ENCODE measurements at regions not wholly inside any gene's neighbourhood (a gene's known extent, or its start where the extent isn't known, plus 50 kb on each side); places are given as distances from the start of the nearest gene placed in this dataset.
"Not testable (repeated sequence)": the region's sequence is repeated elsewhere in the genome, so short reads cannot be mapped to it uniquely, and the experiment has no call there.

DNA sequence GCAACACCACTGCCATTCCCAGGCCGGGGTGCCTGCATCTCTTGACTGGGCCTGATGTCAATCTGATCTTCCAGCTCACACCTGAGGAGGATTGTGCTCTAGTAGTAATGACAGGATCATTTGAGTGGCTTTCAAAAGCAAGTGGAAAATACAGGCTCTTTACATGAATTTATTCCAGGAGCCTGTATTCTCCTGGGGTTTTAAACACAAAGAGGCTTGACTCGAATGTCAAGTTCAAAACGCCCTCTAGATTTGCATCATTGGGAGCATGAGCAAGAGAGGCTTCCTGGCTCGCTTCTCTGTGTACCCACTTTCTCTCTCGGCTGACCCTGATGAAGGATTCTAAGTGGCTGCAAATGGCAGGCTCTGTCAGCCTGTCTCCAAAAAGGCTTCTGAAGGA, 199.5 kb upstream of the PUDP start:
- Histone ChIP-seq H3K27ac (ENCODE audit: low read depth in 2 of 2, low read length in 2 of 2) (no peak overlapping the region), H3K9ac (ENCODE audit: low read depth in 1 of 2, low read length in 2 of 2) (no peak overlapping the region), H3K4me1 (ENCODE audit: control insufficient read depth in 2 of 2, insufficient read depth in 2 of 2, low read length in 2 of 2) (no peaks in the 10 kb centered on the region)

DNA sequence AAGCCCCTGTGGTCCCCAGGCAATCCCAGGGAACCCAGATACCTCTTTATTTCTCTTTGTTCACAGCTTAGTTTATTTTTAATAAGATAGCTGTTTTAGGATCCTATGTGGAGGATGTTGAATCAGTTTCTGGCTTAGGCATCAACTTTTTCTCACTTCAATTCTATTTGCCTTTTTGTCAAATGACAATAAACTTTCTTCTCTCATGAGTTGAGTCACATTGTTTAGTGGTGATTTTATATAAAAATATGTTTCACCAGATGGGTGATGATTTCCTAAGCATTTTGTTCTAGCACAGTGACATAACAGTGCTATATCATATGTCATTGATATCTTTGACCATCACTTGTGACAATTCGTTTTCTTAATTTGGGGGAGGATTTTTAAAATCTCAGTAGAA, 198.1 kb upstream of the PUDP start:
- H3K36me3 ChIP-seq (ENCODE audit: control insufficient read depth in 2 of 2, insufficient read depth in 2 of 2, low read length in 2 of 2), result no peaks in the 10 kb centered on the region
- no peaks in the 10 kb centered on the region for H3K4me1 ChIP-seq (ENCODE audit: control insufficient read depth in 2 of 2, insufficient read depth in 2 of 2, low read length in 2 of 2)
- H3K27me3 ChIP-seq (ENCODE audit: control insufficient read depth in 2 of 2, insufficient read depth in 2 of 2, low read length in 2 of 2), result no peaks in the 10 kb centered on the region
- no peak overlapping the region for H3K4me3 ChIP-seq (ENCODE audit: low read length in 2 of 2)
- no peaks in the 10 kb centered on the region for H3K9me3 ChIP-seq (ENCODE audit: control insufficient read depth in 2 of 2, low read length in 2 of 2)
- H3K9ac ChIP-seq (ENCODE audit: low read depth in 1 of 2, low read length in 2 of 2), result no peak overlapping the region
- H3K27ac ChIP-seq (ENCODE audit: low read depth in 2 of 2, low read length in 2 of 2), result no peak overlapping the region

More for the DNA sequence above, 199.5 kb upstream of the PUDP start:
- no peaks in the 10 kb centered on the region for H3K9me3 ChIP-seq (ENCODE audit: control insufficient read depth in 2 of 2, low read length in 2 of 2)
- H3K27me3 ChIP-seq (ENCODE audit: control insufficient read depth in 2 of 2, insufficient read depth in 2 of 2, low read length in 2 of 2), result no peaks in the 10 kb centered on the region
- no peaks in the 10 kb centered on the region for H3K36me3 ChIP-seq (ENCODE audit: control insufficient read depth in 2 of 2, insufficient read depth in 2 of 2, low read length in 2 of 2)
- no peak overlapping the region for H3K4me3 ChIP-seq (ENCODE audit: low read length in 2 of 2)

DNA sequence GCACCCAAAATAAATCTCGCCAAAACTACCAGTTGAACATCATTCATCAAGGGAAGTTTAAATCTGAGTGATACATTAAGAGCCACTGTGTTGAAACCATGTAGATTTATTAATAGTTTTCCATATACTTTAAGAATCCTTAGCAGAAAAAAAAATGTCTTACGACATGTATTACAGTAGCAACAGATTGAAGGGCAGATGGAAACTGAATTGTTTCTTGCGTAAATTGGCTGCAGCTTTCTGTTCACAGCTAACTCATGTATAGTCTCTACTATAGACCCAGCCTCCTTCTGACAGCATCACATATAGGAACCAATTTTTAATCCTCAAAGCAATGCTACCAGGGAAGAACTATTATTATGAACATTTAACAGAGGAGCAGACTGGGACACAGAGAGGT, 195.2 kb upstream of the PUDP start:
- Histone ChIP-seq H3K36me3 (ENCODE audit: control insufficient read depth in 2 of 2, insufficient read depth in 2 of 2, low read length in 2 of 2) (no peaks in the 10 kb centered on the region), H3K27me3 (ENCODE audit: control insufficient read depth in 2 of 2, insufficient read depth in 2 of 2, low read length in 2 of 2) (no peaks in the 10 kb centered on the region), H3K9me3 (ENCODE audit: control insufficient read depth in 2 of 2, low read length in 2 of 2) (no peaks in the 10 kb centered on the region), H3K27ac (ENCODE audit: low read depth in 2 of 2, low read length in 2 of 2) (no peak overlapping the region), H3K4me1 (ENCODE audit: control insufficient read depth in 2 of 2, insufficient read depth in 2 of 2, low read length in 2 of 2) (no peaks in the 10 kb centered on the region), H3K4me3 (ENCODE audit: low read length in 2 of 2) (no peak overlapping the region), H3K9ac (ENCODE audit: low read depth in 1 of 2, low read length in 2 of 2) (no peak overlapping the region)

DNA sequence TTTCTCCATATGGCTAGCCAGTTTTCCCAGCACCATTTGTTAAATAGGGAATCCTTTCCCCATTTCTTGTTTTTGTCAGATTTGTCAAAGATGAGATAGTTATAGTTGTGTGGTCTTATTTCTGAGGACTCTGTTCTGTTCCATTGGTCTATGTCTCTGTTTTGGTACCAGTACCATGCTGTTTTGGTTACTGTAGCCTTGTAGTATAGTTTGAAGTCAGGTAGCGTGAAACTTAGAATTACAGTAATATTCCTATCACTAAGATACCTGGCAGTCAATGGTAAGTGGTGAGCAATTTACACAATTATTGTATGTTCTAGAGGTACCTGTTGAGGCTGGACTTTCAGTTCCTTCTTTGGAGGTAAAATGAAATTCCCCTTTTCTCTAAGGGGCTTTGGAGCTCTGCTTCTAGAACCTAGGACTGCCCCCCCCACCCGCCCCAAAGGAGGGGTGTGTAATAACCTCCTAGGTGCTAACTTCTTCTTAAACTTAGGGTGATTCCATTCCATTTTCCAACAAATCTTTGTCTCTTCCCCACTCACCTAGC, 187.9 kb upstream of the PUDP start:
- not testable (repeated sequence) for H3K4me1 ChIP-seq (ENCODE audit: control insufficient read depth in 2 of 2, insufficient read depth in 2 of 2, low read length in 2 of 2); H3K36me3 ChIP-seq (ENCODE audit: control insufficient read depth in 2 of 2, insufficient read depth in 2 of 2, low read length in 2 of 2); H3K4me3 ChIP-seq (ENCODE audit: low read length in 2 of 2); H3K27me3 ChIP-seq (ENCODE audit: control insufficient read depth in 2 of 2, insufficient read depth in 2 of 2, low read length in 2 of 2); H3K9me3 ChIP-seq (ENCODE audit: control insufficient read depth in 2 of 2, low read length in 2 of 2); H3K27ac ChIP-seq (ENCODE audit: low read depth in 2 of 2, low read length in 2 of 2); H3K9ac ChIP-seq (ENCODE audit: low read depth in 1 of 2, low read length in 2 of 2)

DNA sequence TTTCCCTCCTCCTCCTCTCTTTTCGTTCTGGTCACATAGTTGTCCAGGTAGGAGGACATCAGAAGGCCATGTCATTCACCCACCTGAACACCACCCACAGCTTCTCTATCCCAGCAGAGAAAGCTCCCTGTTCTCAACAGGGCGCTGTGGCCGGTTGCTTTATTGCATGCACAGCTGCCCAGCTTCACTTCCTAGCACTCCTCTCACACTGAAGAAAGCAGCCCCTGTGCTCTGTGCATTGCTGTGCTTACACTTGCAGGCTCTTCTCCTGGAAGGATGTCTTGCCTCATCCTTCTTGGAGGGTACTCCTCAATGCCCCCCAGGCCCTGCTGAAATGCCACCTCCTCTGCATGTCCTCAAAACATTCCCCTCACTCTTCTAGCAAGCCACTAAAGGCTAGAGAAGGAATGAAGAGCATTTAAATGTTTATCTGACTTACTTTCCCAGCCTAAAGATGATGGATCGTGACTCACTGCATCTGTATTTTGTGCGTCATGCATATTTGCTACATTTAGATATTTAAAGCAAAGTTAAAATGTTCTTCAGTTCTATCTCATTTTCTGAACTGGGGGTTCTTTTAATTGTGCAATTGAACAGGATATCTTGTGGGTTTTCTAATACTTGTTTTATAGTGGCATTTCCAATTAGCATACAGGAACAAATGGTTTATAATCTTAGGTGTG, 186.4 kb upstream of the PUDP start:
- H3K4me3 ChIP-seq (ENCODE audit: low read length in 2 of 2), result no peak overlapping the region
- peaks cover 2 to 4% of the 10 kb centered on the region in 2 donors for H3K36me3 ChIP-seq (ENCODE audit: control insufficient read depth in 2 of 2, insufficient read depth in 2 of 2, low read length in 2 of 2)
- no peak overlapping the region for H3K9ac ChIP-seq (ENCODE audit: low read depth in 1 of 2, low read length in 2 of 2)
- no peaks in the 10 kb centered on the region for H3K9me3 ChIP-seq (ENCODE audit: control insufficient read depth in 2 of 2, low read length in 2 of 2)
- H3K4me1 ChIP-seq (ENCODE audit: control insufficient read depth in 2 of 2, insufficient read depth in 2 of 2, low read length in 2 of 2), result no peaks in the 10 kb centered on the region
- H3K27ac ChIP-seq (ENCODE audit: low read depth in 2 of 2, low read length in 2 of 2), result no peak overlapping the region
- H3K27me3 ChIP-seq (ENCODE audit: control insufficient read depth in 2 of 2, insufficient read depth in 2 of 2, low read length in 2 of 2), result no peaks in the 10 kb centered on the region

DNA sequence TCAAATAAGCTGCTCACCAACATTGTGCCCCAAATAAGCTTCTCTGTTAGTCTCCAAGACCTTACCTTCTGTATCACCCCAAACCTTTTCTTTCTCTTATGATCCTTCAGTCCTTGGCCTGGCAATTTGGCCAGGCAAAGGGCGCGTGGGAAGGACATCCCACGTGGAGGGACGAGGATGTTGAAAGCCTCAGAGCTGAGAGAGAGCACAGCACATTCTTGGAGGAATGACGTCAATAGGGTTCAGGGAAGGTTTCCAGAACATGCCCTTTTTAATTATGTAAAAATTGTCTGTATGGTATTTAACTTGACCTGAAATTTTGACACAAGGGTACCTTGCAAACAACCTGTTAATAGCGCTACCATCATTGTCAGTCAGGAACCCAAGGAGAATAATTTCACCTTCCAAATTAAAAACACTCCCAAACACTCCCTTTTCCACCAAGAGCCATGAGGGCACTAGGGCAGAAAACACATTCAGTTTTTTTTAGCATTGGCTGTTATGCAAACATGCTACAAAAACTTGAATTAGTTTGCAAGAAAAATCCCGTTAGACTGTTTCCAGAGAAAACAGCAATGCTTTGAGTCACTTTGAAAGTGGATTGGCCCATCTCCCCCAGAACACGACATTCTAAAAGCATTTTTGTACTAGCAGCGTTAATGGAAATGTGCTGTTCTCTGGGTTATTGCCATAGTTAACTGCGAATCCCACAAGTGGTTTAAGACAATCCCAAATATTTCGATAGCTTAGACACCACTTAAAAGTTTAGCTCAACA, 183.2 kb upstream of the PUDP start:
- H3K27me3 ChIP-seq (ENCODE audit: control insufficient read depth in 2 of 2, insufficient read depth in 2 of 2, low read length in 2 of 2), result no peaks in the 10 kb centered on the region
- H3K27ac ChIP-seq (ENCODE audit: low read depth in 2 of 2, low read length in 2 of 2), result no peak overlapping the region
- H3K36me3 ChIP-seq (ENCODE audit: control insufficient read depth in 2 of 2, insufficient read depth in 2 of 2, low read length in 2 of 2), result peaks cover 2 to 4% of the 10 kb centered on the region in 2 donors
- no peaks in the 10 kb centered on the region for H3K9me3 ChIP-seq (ENCODE audit: control insufficient read depth in 2 of 2, low read length in 2 of 2)
- H3K9ac ChIP-seq (ENCODE audit: low read depth in 1 of 2, low read length in 2 of 2), result no peak overlapping the region
- no peak overlapping the region for H3K4me3 ChIP-seq (ENCODE audit: low read length in 2 of 2)
- H3K4me1 ChIP-seq (ENCODE audit: control insufficient read depth in 2 of 2, insufficient read depth in 2 of 2, low read length in 2 of 2), result no peaks in the 10 kb centered on the region

DNA sequence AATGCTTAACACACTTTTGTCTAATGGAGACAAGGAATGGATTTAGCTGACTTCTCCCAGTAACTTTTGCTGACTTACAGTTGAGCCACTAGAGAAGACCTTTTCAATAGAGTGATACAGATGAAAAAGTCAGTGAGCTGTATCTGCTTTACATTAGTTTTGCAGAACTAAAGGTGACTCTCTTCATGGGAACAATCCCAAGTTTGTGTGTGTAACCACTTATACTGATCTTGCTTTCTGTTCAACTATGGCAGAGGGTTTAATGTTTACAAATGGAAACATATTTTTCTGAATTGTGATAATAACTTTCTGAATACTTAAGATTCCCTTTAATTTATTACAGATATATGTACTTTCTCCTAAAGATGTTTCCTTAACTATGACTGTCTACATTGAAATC, 182.6 kb upstream of the PUDP start:
- Histone ChIP-seq H3K9ac (ENCODE audit: low read depth in 1 of 2, low read length in 2 of 2) (no peak overlapping the region), H3K9me3 (ENCODE audit: control insufficient read depth in 2 of 2, low read length in 2 of 2) (no peaks in the 10 kb centered on the region), H3K27me3 (ENCODE audit: control insufficient read depth in 2 of 2, insufficient read depth in 2 of 2, low read length in 2 of 2) (no peaks in the 10 kb centered on the region), H3K4me1 (ENCODE audit: control insufficient read depth in 2 of 2, insufficient read depth in 2 of 2, low read length in 2 of 2) (no peaks in the 10 kb centered on the region), H3K36me3 (ENCODE audit: control insufficient read depth in 2 of 2, insufficient read depth in 2 of 2, low read length in 2 of 2) (peaks cover 2 to 4% of the 10 kb centered on the region in 2 donors), H3K27ac (ENCODE audit: low read depth in 2 of 2, low read length in 2 of 2) (no peak overlapping the region), H3K4me3 (ENCODE audit: low read length in 2 of 2) (no peak overlapping the region)

DNA sequence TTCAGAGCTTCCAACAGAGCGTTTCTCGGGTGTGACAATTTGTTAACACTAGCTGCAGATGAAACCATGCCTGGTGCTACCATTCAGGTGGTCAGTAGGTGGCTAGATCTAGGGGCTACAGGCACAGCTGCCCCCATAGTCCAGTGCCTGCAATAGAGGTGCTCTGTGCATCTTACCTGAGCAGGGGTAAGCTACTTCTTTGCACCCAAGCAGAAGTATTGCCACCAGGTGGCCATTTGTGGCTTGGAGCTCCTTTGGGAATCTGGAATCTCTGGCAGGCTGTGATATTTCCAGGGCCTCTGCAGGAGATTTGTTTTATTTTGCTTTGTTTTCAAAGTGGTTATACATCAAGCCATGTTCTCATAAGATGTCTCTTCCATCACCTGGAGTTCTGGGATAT, 170.7 kb upstream of the PUDP start:
- Histone ChIP-seq H3K27me3 (ENCODE audit: control insufficient read depth in 2 of 2, insufficient read depth in 2 of 2, low read length in 2 of 2) (no peaks in the 10 kb centered on the region), H3K36me3 (ENCODE audit: control insufficient read depth in 2 of 2, insufficient read depth in 2 of 2, low read length in 2 of 2) (no peaks in the 10 kb centered on the region), H3K27ac (ENCODE audit: low read depth in 2 of 2, low read length in 2 of 2) (no peak overlapping the region), H3K9ac (ENCODE audit: low read depth in 1 of 2, low read length in 2 of 2) (no peak overlapping the region), H3K9me3 (ENCODE audit: control insufficient read depth in 2 of 2, low read length in 2 of 2) (no peaks in the 10 kb centered on the region), H3K4me3 (ENCODE audit: low read length in 2 of 2) (no peak overlapping the region), H3K4me1 (ENCODE audit: control insufficient read depth in 2 of 2, insufficient read depth in 2 of 2, low read length in 2 of 2) (no peaks in the 10 kb centered on the region)

DNA sequence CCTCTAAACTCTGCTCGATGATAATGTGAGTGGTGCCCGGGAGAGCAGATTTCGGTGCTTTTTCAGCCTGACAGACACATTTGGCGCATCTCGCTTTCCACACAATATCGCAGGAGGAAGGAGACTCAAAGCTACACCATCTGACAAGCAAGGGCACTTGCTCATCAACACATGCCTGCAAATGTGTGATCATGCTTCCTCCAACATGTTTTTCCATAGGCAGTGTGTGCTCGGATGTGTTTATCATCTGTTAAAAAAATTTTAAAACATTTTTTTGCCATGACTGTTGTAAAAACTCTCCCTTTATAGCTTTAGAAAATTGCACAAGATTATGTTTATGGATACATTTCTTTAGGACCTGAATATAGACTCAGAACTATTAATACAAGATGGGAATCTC, 170.3 kb upstream of the PUDP start:
- Histone ChIP-seq H3K9me3 (ENCODE audit: control insufficient read depth in 2 of 2, low read length in 2 of 2) (no peaks in the 10 kb centered on the region), H3K4me3 (ENCODE audit: low read length in 2 of 2) (no peak overlapping the region), H3K27ac (ENCODE audit: low read depth in 2 of 2, low read length in 2 of 2) (no peak overlapping the region), H3K36me3 (ENCODE audit: control insufficient read depth in 2 of 2, insufficient read depth in 2 of 2, low read length in 2 of 2) (no peaks in the 10 kb centered on the region), H3K27me3 (ENCODE audit: control insufficient read depth in 2 of 2, insufficient read depth in 2 of 2, low read length in 2 of 2) (no peaks in the 10 kb centered on the region), H3K9ac (ENCODE audit: low read depth in 1 of 2, low read length in 2 of 2) (no peak overlapping the region), H3K4me1 (ENCODE audit: control insufficient read depth in 2 of 2, insufficient read depth in 2 of 2, low read length in 2 of 2) (no peaks in the 10 kb centered on the region)

DNA sequence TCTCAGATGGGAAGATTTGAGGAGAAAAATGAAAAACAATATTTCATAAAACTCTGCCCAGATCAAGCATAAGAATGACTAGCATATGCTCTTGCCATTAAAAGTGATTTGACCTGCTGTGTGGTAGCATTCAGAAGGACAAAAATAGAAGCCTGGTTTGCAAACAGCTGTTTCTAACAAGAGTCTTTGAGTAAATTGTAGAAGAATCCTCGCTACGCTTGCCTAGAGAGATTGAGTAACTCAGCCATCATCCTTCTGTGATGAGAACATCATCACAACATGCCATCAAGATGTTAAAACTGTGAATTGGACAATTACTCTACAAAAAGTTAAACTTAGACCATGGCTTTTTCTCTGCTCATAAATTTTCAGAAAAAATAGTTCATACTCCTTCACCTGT, 168.9 kb upstream of the PUDP start:
- Histone ChIP-seq H3K36me3 (ENCODE audit: control insufficient read depth in 2 of 2, insufficient read depth in 2 of 2, low read length in 2 of 2) (no peaks in the 10 kb centered on the region), H3K9ac (ENCODE audit: low read depth in 1 of 2, low read length in 2 of 2) (no peak overlapping the region), H3K9me3 (ENCODE audit: control insufficient read depth in 2 of 2, low read length in 2 of 2) (no peaks in the 10 kb centered on the region), H3K4me3 (ENCODE audit: low read length in 2 of 2) (no peak overlapping the region), H3K27ac (ENCODE audit: low read depth in 2 of 2, low read length in 2 of 2) (no peak overlapping the region), H3K4me1 (ENCODE audit: control insufficient read depth in 2 of 2, insufficient read depth in 2 of 2, low read length in 2 of 2) (no peaks in the 10 kb centered on the region), H3K27me3 (ENCODE audit: control insufficient read depth in 2 of 2, insufficient read depth in 2 of 2, low read length in 2 of 2) (no peaks in the 10 kb centered on the region)
